Stimulated activated CD4-positive, alpha-beta T cell treated with anti-CD3 and anti-CD28 coated beads, Interleukin-15, amount 100 ng/mL, for 48 hours (primary cell): ENCODE measurements at regions not wholly inside any gene's neighbourhood (a gene's known extent, or its start where the extent isn't known, plus 50 kb on each side); places are given as distances from the start of the nearest gene placed in this dataset.
A peak's percentile ranks its signal among the peaks of the same experiment; 100 is the strongest.

ENCODE experiments used
- DNase-seq, 2 donors: peaks; one replicate each; pipeline ENCODE4 v3.0.0-alpha.2; 2020; ENCODE audit warnings: low read depth in 2 of 2

- no peak for DNase-seq
Measured at GRCh38 chr11:95585069-95585751, 204.4 kb downstream of the FAM76B start.

GRCh38 chr11:95584589-95584988, 205.0 kb downstream of the FAM76B start:
- DNase-seq: no peak

DNA sequence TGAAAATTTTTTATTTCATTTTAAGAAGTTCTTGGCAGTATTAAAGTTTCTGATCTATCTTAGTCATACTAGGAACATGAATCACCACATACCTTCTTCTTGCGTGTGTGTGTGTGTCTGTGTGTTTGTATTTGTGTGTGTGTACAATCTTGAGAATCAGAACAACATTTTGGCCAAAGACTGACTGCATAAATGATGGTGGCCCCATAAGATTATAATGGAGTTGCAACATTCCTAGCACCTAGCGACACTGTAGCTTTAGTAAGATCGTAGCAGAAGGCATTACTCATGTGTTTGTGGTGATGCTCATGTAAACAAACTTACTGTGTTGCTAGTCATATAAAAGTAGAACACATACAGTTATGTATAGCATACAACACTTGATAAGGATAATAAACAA, 205.4 kb downstream of the FAM76B start:
- no peak for DNase-seq

DNA sequence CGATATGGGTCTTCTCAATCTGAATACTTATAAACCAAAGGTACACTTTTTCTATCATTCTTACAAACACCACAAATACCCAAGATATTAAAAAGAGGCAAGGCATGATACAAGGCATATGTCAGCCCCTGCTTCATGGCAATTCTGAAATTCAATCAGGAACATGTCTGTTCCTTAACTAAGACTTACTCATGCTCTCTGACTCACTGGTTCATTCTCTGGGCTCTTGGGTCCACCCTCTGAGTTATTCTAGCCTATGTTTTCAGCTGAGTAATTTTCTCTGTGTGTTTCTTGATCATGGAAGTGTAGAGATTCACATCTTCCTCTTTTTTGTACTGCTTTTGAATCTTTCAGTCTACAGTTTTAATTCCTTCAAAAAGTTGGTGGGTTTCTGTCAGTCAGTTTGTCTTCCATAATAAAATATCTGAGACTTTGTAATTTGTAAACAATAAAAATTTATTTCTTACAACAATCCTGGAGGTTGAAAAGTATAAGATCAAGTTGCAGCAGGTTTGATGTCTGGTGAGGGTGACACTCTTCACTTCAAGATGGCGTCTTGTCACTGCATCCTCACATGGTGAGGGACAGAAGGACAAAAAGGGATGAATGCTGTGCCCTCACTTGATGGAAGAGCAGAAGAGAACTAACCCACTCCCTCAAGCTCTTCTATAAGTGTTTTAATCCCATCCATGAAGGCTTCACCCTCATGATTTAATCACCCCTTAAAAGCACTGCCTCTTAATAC, 211.7 kb downstream of the FAM76B start:
- DNase-seq: no peak

DNA sequence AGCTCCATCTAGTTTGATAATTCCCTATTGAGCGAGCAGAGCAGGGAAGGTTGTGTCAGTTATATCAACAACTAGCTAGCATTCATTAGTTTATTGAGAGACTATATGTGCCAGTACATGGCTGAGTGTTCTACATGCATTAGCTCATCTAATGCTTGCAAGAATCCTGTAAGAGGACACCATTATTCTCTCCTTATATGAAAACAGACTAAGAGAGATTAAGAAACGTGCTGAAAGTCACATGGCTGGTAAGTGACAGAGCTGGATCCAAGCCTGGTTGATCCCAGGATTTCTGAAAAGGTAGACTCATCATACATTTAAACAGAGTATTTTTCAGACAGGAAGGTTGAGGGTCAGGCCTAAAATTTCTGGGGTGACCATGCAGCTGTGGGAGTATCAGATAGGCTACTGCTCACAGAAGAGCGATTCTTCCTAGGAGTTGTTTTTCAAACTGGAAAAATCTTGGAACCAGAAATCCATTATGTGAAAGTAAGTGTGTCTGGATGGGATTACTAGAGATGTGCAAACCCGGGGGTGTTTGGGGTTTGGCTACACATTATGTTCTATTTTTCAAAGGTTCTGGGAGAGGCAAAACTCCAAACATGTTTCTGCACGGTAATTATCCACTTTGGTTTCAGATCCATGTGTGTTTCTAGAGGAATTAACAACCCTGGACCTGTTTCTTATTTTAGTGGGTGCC, 213.3 kb downstream of the FAM76B start:
- no peak for DNase-seq

GRCh38 chr11:95575517-95575916, 214.1 kb downstream of the FAM76B start:
- DNase-seq: no peak

GRCh38 chr11:95571718-95572260, 217.8 kb downstream of the FAM76B start:
- DNase-seq: no peak

GRCh38 chr11:95570845-95571244, 218.7 kb downstream of the FAM76B start:
- no peak for DNase-seq

GRCh38 chr11:95569207-95569606, 220.4 kb downstream of the FAM76B start:
- DNase-seq: no peak

DNA sequence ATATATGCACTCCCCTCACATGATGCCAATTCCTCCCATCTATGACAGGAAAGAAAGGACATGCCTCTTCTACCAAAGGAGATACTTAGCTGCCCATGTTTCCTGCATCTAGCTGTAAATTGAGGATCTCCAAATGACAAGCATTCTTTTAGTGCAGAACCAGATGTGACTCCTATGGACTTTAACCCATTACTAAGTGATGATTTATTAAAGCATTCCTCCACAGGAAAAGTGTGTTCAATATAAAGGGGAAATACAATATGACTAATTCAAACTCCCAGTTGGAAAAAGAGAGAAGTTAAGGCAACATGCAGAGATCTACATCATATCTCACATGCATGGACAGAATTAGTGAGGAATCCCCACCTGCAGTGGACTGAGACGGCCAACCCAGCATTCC, 221.3 kb downstream of the FAM76B start:
- DNase-seq: no peak

DNA sequence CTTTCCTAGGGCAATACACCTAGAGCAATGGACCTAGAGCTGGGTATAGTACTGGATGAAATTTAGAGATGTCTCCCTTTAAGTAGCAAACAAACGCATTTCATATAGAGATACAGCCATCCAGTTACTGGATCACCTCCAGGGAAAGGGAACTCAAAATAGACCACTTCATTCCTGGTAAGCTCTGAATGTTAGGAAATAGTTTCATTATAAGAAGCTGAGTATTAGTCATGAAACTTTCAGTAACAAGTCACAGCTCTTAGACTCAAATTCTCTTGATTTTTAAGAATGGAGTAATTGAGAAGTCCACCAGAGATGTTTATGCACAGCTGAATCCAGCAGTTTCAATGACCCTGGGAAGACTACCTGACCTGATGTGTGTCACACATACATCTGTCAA, 221.9 kb downstream of the FAM76B start:
- DNase-seq: no peak

DNA sequence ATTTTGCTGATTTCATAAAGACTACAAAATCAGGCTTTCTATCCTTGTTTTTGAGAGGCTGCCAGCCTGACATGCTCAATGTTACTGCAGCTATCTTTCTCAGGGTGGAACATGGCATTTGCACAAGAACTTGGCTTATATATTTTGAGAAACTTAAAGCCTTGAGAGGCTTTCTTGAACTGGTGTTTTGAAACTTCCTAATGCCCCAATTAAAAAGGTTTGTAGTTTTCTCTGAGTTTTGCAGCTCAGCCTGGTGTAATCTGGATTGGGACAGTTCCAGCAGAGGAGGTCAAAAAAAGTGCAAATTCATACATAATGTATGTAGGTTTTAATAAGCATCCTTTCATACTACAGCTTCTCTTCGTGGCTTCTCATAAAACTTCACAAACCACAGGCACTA, 223.4 kb downstream of the FAM76B start:
- no peak for DNase-seq

- no peak for DNase-seq
Measured at GRCh38 chr11:95565724-95566141, 223.8 kb downstream of the FAM76B start.

DNA sequence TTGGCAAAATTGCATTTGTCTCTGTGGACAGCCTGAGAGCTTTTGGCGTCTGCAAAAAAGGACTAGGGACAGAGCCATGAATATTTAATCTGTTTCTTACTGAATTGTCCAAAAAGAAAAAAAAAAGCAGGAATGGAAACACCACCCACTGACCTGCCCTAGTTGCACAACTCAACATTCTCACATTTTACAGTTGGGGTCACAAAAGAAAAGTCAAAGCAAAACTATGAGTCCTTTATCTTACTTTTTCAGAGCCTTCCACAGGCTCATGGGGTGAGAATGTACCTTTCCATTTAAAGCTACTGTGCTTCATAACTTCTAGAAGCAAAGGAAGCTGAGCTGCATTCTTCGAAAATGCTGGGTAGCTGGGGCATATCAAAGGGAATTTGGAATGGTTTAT, 225.7 kb downstream of the FAM76B start:
- no peak for DNase-seq

GRCh38 chr11:95563173-95563572, 226.4 kb downstream of the FAM76B start:
- DNase-seq: no peak

GRCh38 chr11:95562196-95562921, 227.2 kb downstream of the FAM76B start:
- no peak for DNase-seq

GRCh38 chr11:95559899-95560298, 229.7 kb downstream of the FAM76B start:
- DNase-seq: no peak

GRCh38 chr11:95557376-95557775, 232.2 kb downstream of the FAM76B start:
- DNase-seq: no peak

GRCh38 chr11:95556342-95557163, 233.0 kb downstream of the FAM76B start:
- DNase-seq: peak; percentile 19 to 21

DNA sequence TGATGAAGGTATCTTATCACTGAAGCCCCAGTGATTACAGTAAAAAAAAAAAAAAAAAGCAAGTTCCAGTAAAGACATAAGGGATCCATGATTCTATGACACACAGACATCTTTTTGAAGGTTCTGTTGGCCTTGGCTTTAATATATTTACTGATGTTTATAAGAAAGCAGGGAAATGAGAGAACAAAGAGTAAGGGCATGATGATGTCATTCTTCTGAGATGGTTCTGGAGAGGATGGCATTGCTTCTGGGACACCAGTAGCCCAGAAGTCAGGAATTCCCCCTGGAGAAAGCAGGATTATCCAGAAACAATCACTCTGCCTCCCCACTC, 233.6 kb downstream of the FAM76B start:
- DNase-seq: no peak

DNA sequence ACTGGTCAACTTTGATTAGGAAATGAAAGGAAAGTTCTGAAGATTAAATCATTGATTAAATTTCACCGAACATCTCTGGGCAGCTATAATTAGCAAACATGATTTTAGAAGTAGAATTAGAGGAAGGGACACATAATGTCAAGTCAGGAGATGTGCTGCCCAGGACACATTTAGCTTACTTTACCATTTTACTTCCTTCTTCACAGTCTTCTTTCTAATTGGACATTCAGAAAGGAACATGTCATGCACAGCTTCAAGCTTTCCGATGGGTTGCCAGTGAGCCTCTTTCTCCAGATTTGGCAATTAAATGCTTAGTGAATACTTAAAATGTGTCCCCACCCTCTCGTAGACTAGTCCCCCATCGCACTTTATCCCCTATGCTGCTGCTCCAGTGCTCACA, 234.7 kb downstream of the FAM76B start:
- DNase-seq: no peak
